NK-92 treated with Interleukin-12 subunit alpha and Interleukin-12 subunit beta, amount 100 ng/mL, for 24 hours (cell line): ENCODE measurements at regions not wholly inside any gene's neighbourhood (a gene's known extent, or its start where the extent isn't known, plus 50 kb on each side); places are given as distances from the start of the nearest gene placed in this dataset.

ENCODE experiments used
- DNase-seq: peaks from one replicate; lab custom pipeline; 2025; lab: John Stamatoyannopoulos, UW

GRCh38 chr20:40393197-40394079, 295.6 kb downstream of the MAFB start:
- DNase-seq = no peak

GRCh38 chr20:40390654-40391053, 298.4 kb downstream of the MAFB start:
- no peak for DNase-seq

GRCh38 chr20:40370800-40371199, 318.2 kb downstream of the MAFB start:
- no peak for DNase-seq

- DNase-seq = no peak
Observed at GRCh38 chr20:40368876-40369275, 320.2 kb downstream of the MAFB start.

GRCh38 chr20:40361916-40362315, 327.1 kb downstream of the MAFB start:
- no peak for DNase-seq

- DNase-seq = no peak
Observed at GRCh38 chr20:40359131-40359912, 329.7 kb downstream of the MAFB start.

GRCh38 chr20:40354880-40355279, 334.2 kb downstream of the MAFB start:
- no peak for DNase-seq

- DNase-seq = no peak
Observed at GRCh38 chr20:40343390-40343789, 345.6 kb downstream of the MAFB start.

GRCh38 chr20:40341561-40341960, 347.5 kb downstream of the MAFB start:
- no peak for DNase-seq

- DNase-seq = no peak
Observed at GRCh38 chr20:40339661-40340449, 349.2 kb downstream of the MAFB start.

- DNase-seq = no peak
Observed at GRCh38 chr20:40336533-40336932, 352.5 kb downstream of the MAFB start.

- DNase-seq = no peak
Observed at GRCh38 chr20:40335901-40336351, 353.1 kb downstream of the MAFB start.

GRCh38 chr20:40335437-40335836, 353.6 kb downstream of the MAFB start:
- no peak for DNase-seq

- no peak for DNase-seq
Observed at GRCh38 chr20:40333591-40333990, 355.4 kb downstream of the MAFB start.

- no peak for DNase-seq
Observed at GRCh38 chr20:40331807-40332560, 357.1 kb downstream of the MAFB start.

GRCh38 chr20:40331249-40331648, 357.8 kb downstream of the MAFB start:
- DNase-seq = no peak

- no peak for DNase-seq
Observed at GRCh38 chr20:40329321-40329720, 359.7 kb downstream of the MAFB start.

- DNase-seq = no peak
Observed at GRCh38 chr20:40326784-40327183, 362.3 kb downstream of the MAFB start.

- no peak for DNase-seq
Observed at GRCh38 chr20:40325006-40325568, 363.9 kb downstream of the MAFB start.

- no peak for DNase-seq
Observed at GRCh38 chr20:40323361-40323794, 365.7 kb downstream of the MAFB start.

GRCh38 chr20:40322941-40323340, 366.1 kb downstream of the MAFB start:
- no peak for DNase-seq
